ENCODE measurements at regions not wholly inside any gene's neighbourhood (a gene's known extent, or its start where the extent isn't known, plus 50 kb on each side); places are given as distances from the start of the nearest gene placed in this dataset.

GRCh38 chr16:48790151-48790550, 180.2 kb upstream of the N4BP1 start:
- intact Hi-C loops (cut with DNase I; ENCODE audit: low total_unique reads), result no loop called here
- no peak overlapping the region for H3K4me3 ChIP-seq
- DNase-seq, result no peak
- no peaks in the 10 kb centered on the region for H3K27me3 ChIP-seq
- H3K9me3 ChIP-seq, result no peaks in the 10 kb centered on the region
- no peaks in the 10 kb centered on the region for H3K4me1 ChIP-seq
- TF ChIP-seq EP300 (IDR thresholded peaks at IDR 0.05), result no peak
- no peak for TF ChIP-seq POLR2AphosphoS5 (IDR thresholded peaks at IDR 0.05)
- no peak for TF ChIP-seq POLR2A (IDR thresholded peaks at IDR 0.05)
- TF ChIP-seq CTCF (IDR thresholded peaks at IDR 0.05), result no peak
- WGBS, 5 donors, result 48 to 65% (median 53%) methylated on average over 2 of the region's 2 CpGs
- H3K27ac ChIP-seq, result no peak overlapping the region
- no peaks in the 10 kb centered on the region for H3K36me3 ChIP-seq

GRCh38 chr16:48788475-48788874, 178.5 kb upstream of the N4BP1 start:
- Histone ChIP-seq H3K4me3 (no peak overlapping the region), H3K4me1 (no peaks in the 10 kb centered on the region), H3K36me3 (no peaks in the 10 kb centered on the region), H3K27me3 (no peaks in the 10 kb centered on the region), H3K9me3 (no peaks in the 10 kb centered on the region), H3K27ac (no peak overlapping the region)
- WGBS, 5 donors, result 55 to 69% (median 60%) methylated on average over 3 of the region's 3 CpGs
- no peak for DNase-seq
- TF ChIP-seq CTCF (IDR thresholded peaks at IDR 0.05) (no peak), EP300 (IDR thresholded peaks at IDR 0.05) (no peak), POLR2A (IDR thresholded peaks at IDR 0.05) (no peak), POLR2AphosphoS5 (IDR thresholded peaks at IDR 0.05) (no peak)
- intact Hi-C loops (cut with DNase I; ENCODE audit: low total_unique reads), result no loop called here

- TF ChIP-seq POLR2A (IDR thresholded peaks at IDR 0.05) (no peak), CTCF (IDR thresholded peaks at IDR 0.05) (no peak), EP300 (IDR thresholded peaks at IDR 0.05) (no peak), POLR2AphosphoS5 (IDR thresholded peaks at IDR 0.05) (no peak)
Measured at GRCh38 chr16:48745541-48745940, 135.6 kb upstream of the N4BP1 start.

GRCh38 chr16:48740964-48741363, 131.0 kb upstream of the N4BP1 start:
- no peak for TF ChIP-seq POLR2A (IDR thresholded peaks at IDR 0.05)
- no peak for TF ChIP-seq POLR2AphosphoS5 (IDR thresholded peaks at IDR 0.05)
- no peak for TF ChIP-seq CTCF (IDR thresholded peaks at IDR 0.05)
- TF ChIP-seq EP300 (IDR thresholded peaks at IDR 0.05), result no peak
- intact Hi-C loops (cut with DNase I; ENCODE audit: low total_unique reads), result no loop called here

More at GRCh38 chr16:48745541-48745940, 135.6 kb upstream of the N4BP1 start:
- Histone ChIP-seq H3K27me3 (no peaks in the 10 kb centered on the region), H3K27ac (no peak overlapping the region), H3K4me3 (no peak overlapping the region), H3K4me1 (no peaks in the 10 kb centered on the region), H3K36me3 (no peaks in the 10 kb centered on the region), H3K9me3 (peaks cover 0 to 24% (median 18%) of the 10 kb centered on the region in 4 donors)
- intact Hi-C loops (cut with DNase I; ENCODE audit: low total_unique reads), result no loop called here
- 58 to 73% (median 69%) methylated on average over 4 of the region's 4 CpGs for WGBS, 5 donors
- no peak for DNase-seq

More at GRCh38 chr16:48740964-48741363, 131.0 kb upstream of the N4BP1 start:
- DNase-seq, result no peak
- Histone ChIP-seq H3K36me3 (no peaks in the 10 kb centered on the region), H3K4me3 (no peak overlapping the region), H3K27me3 (no peaks in the 10 kb centered on the region), H3K9me3 (peaks cover 0 to 27% (median 18%) of the 10 kb centered on the region in 4 donors), H3K27ac (no peak overlapping the region), H3K4me1 (no peaks in the 10 kb centered on the region)
- 62 to 73% (median 68%) methylated on average over 6 of the region's 6 CpGs for WGBS, 5 donors
